ENCODE measurements at regions not wholly inside any gene's neighbourhood (a gene's known extent, or its start where the extent isn't known, plus 50 kb on each side); places are given as distances from the start of the nearest gene placed in this dataset.

- DNase-seq (ENCODE audit: low spot score) = no peak
Measured at GRCh38 chr15:77557564-77557963, 75.1 kb downstream of the LINGO1 start.

GRCh38 chr15:77557144-77557543 is 75.6 kb downstream of the LINGO1 start:
- DNase-seq (ENCODE audit: low spot score) = no peak

- DNase-seq (ENCODE audit: low spot score) = no peak
Measured at GRCh38 chr15:77556622-77557021, 76.1 kb downstream of the LINGO1 start.

GRCh38 chr15:77555232-77555631 is 77.5 kb downstream of the LINGO1 start:
- no peak for DNase-seq (ENCODE audit: low spot score)

GRCh38 chr15:77554306-77555080 is 78.2 kb downstream of the LINGO1 start:
- no peak for DNase-seq (ENCODE audit: low spot score)

- no peak for DNase-seq (ENCODE audit: low spot score)
Measured at GRCh38 chr15:77553695-77554094, 79.0 kb downstream of the LINGO1 start.

GRCh38 chr15:77553257-77553656 is 79.5 kb downstream of the LINGO1 start:
- DNase-seq (ENCODE audit: low spot score) = no peak

- no peak for DNase-seq (ENCODE audit: low spot score)
Measured at GRCh38 chr15:77552066-77552465, 80.6 kb downstream of the LINGO1 start.

GRCh38 chr15:77550301-77551251 is 82.1 kb downstream of the LINGO1 start:
- no peak for DNase-seq (ENCODE audit: low spot score)

GRCh38 chr15:77549576-77550288 is 83.0 kb downstream of the LINGO1 start:
- no peak for DNase-seq (ENCODE audit: low spot score)

GRCh38 chr15:77548589-77549557 is 83.8 kb downstream of the LINGO1 start:
- DNase-seq (ENCODE audit: low spot score) = no peak

- DNase-seq (ENCODE audit: low spot score) = no peak
Measured at GRCh38 chr15:77547801-77548588, 84.7 kb downstream of the LINGO1 start.

GRCh38 chr15:77546870-77547269 is 85.8 kb downstream of the LINGO1 start:
- no peak for DNase-seq (ENCODE audit: low spot score)

GRCh38 chr15:77546050-77546501 is 86.6 kb downstream of the LINGO1 start:
- no peak for DNase-seq (ENCODE audit: low spot score)

GRCh38 chr15:77545058-77545457 is 87.7 kb downstream of the LINGO1 start:
- DNase-seq (ENCODE audit: low spot score) = no peak

- DNase-seq (ENCODE audit: low spot score) = no peak
Measured at GRCh38 chr15:77544162-77544561, 88.5 kb downstream of the LINGO1 start.

- peak; percentile 88 for DNase-seq (ENCODE audit: low spot score)
Measured at GRCh38 chr15:77543159-77543882, 89.4 kb downstream of the LINGO1 start.

- DNase-seq (ENCODE audit: low spot score) = no peak
Measured at GRCh38 chr15:77542491-77543001, 90.2 kb downstream of the LINGO1 start.
